WTC11 (cell line): ENCODE measurements at regions not wholly inside any gene's neighbourhood (a gene's known extent, or its start where the extent isn't known, plus 50 kb on each side); places are given as distances from the start of the nearest gene placed in this dataset.

Experiments
- ATF1 ChIP-seq: sonication (generic); formaldehyde crosslinking; IDR thresholded peaks from 2 replicates; pipeline ENCODE4 v1.8.1; 2023; ENCODE audit warnings: mild to moderate bottlenecking, moderate library complexity, missing genetic modification reagents
- TF ChIP-seq, protein P1 (sequence below): fragments of 200-600 bp; IDR thresholded peaks from 2 replicates; pipeline ENCODE4 v1.8.0; 2022; ENCODE audit warnings: antibody characterized with exemption

GRCh38 chr3:25962255-25962654, 172.4 kb downstream of the OXSM start:
- TF ChIP-seq, protein P1, sequence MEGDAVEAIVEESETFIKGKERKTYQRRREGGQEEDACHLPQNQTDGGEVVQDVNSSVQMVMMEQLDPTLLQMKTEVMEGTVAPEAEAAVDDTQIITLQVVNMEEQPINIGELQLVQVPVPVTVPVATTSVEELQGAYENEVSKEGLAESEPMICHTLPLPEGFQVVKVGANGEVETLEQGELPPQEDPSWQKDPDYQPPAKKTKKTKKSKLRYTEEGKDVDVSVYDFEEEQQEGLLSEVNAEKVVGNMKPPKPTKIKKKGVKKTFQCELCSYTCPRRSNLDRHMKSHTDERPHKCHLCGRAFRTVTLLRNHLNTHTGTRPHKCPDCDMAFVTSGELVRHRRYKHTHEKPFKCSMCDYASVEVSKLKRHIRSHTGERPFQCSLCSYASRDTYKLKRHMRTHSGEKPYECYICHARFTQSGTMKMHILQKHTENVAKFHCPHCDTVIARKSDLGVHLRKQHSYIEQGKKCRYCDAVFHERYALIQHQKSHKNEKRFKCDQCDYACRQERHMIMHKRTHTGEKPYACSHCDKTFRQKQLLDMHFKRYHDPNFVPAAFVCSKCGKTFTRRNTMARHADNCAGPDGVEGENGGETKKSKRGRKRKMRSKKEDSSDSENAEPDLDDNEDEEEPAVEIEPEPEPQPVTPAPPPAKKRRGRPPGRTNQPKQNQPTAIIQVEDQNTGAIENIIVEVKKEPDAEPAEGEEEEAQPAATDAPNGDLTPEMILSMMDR = peak; percentile 39; the same call in 1 of the 2 replicates
- TF ChIP-seq ATF1 (CRISPR knock-in tag) = no peak
